GM12878 (cell line): ENCODE measurements at regions not wholly inside any gene's neighbourhood (a gene's known extent, or its start where the extent isn't known, plus 50 kb on each side); places are given as distances from the start of the nearest gene placed in this dataset.

Source experiments
- CBFB ChIP-seq: IDR thresholded peaks from 2 replicates; pipeline ENCODE4 v1.6.1; 2016; ENCODE audit warnings: antibody characterized with exemption, low read depth
- CBX5 ChIP-seq: sonication (generic); IDR thresholded peaks from 2 replicates; pipeline ENCODE4 v1.6.1; 2016; ENCODE audit warnings: low read depth, moderate library complexity, mild to moderate bottlenecking, inconsistent platforms
- CREB1 ChIP-seq: IDR thresholded peaks from 2 replicates; pipeline ENCODE4 v1.6.1; 2012; ENCODE audit warnings: low read depth, mild to moderate bottlenecking, inconsistent platforms
- CREM ChIP-seq: IDR thresholded peaks from 2 replicates; pipeline ENCODE4 v1.6.1; 2014; ENCODE audit warnings: antibody characterized with exemption, low read depth
- CUX1 ChIP-seq: IDR thresholded peaks from 2 replicates; pipeline ENCODE4 v1.6.1; 2012; ENCODE audit warnings: improper control_type of control experiment, low read depth, low read length; ENCODE audit not compliant: insufficient replicate concordance
- EP300 ChIP-seq, 2 experiments: fragments of 150-350 bp in 1 of 2; IDR thresholded peaks; 2 replicates each; pipeline ENCODE4 v1.6.1; 2011 to 2012; ENCODE audit warnings: low read depth in 2 of 2, low read length in 2 of 2, borderline replicate concordance in 1 of 2, improper control_type of control experiment in 1 of 2, inconsistent platforms in 1 of 2; ENCODE audit not compliant: control insufficient read depth in 1 of 2
- GATAD2B ChIP-seq: fragments of 450-650 bp; conservative IDR thresholded peaks from 2 replicates; pipeline ENCODE4 v1.6.1; 2017; ENCODE audit warnings: low read depth, mild to moderate bottlenecking, moderate library complexity
- HDAC6 ChIP-seq: fragments of 200-600 bp; sonication (generic); IDR thresholded peaks from one replicate; pipeline ENCODE4 v1.8.0; 2017; ENCODE audit warnings: antibody characterized with exemption; ENCODE audit not compliant: unreplicated experiment
- IKZF1 ChIP-seq: fragments of 450-650 bp; conservative IDR thresholded peaks from 2 replicates; pipeline ENCODE4 v1.6.1; 2017; ENCODE audit warnings: antibody characterized with exemption, mild to moderate bottlenecking
- MEF2A ChIP-seq: IDR thresholded peaks from 2 replicates; pipeline ENCODE4 v1.6.1; 2011; ENCODE audit warnings: low read depth, mild to moderate bottlenecking, low read length, moderate library complexity; ENCODE audit not compliant: insufficient read depth
- MTA3 ChIP-seq: IDR thresholded peaks from 2 replicates; pipeline ENCODE4 v1.6.1; 2012; ENCODE audit warnings: low read length, inconsistent platforms, borderline replicate concordance
- MYB ChIP-seq: fragments of 150-350 bp; IDR thresholded peaks from 2 replicates; pipeline ENCODE4 v1.6.1; 2014; ENCODE audit warnings: mild to moderate bottlenecking, low read depth, low read length, borderline replicate concordance
- NBN ChIP-seq: fragments of 450-650 bp; IDR thresholded peaks from 2 replicates; pipeline ENCODE4 v1.6.1; 2016
- NFIC ChIP-seq: IDR thresholded peaks from 2 replicates; pipeline ENCODE4 v1.6.1; 2012; ENCODE audit warnings: low read depth, mild to moderate bottlenecking, inconsistent platforms, low read length, moderate library complexity
- NR2C2 ChIP-seq: IDR thresholded peaks from 2 replicates; pipeline ENCODE4 v1.6.1; 2011; ENCODE audit warnings: borderline replicate concordance, low read depth; ENCODE audit not compliant: control insufficient read depth, insufficient read length
- PML ChIP-seq: IDR thresholded peaks from 2 replicates; pipeline ENCODE4 v1.6.1; 2012; ENCODE audit warnings: low read length, inconsistent platforms
- SIX5 ChIP-seq: IDR thresholded peaks from 2 replicates; pipeline ENCODE4 v1.6.1; 2011; ENCODE audit warnings: mild to moderate bottlenecking, low read depth, low read length, moderate library complexity; ENCODE audit not compliant: severe bottlenecking
- SPI1 ChIP-seq: IDR thresholded peaks from 2 replicates; pipeline ENCODE4 v1.6.1; 2011; ENCODE audit warnings: low read depth, mild to moderate bottlenecking, low read length, moderate library complexity, borderline replicate concordance; ENCODE audit not compliant: insufficient read depth
- ZBED1 ChIP-seq: IDR thresholded peaks from 2 replicates; pipeline ENCODE4 v1.6.1; 2016; ENCODE audit warnings: borderline replicate concordance
- TF ChIP-seq, protein P1 (sequence below): IDR thresholded peaks from 2 replicates; pipeline ENCODE4 v1.6.1; 2011; ENCODE audit warnings: borderline replicate concordance, low read depth, mild to moderate bottlenecking, moderate library complexity, low read length; ENCODE audit not compliant: insufficient read depth, poor library complexity, severe bottlenecking
- TF ChIP-seq, protein P2 (sequence below): fragments of 450-650 bp; formaldehyde crosslinking; IDR thresholded peaks from 2 replicates; pipeline ENCODE4 v1.5.0; 2022; ENCODE audit warnings: mild to moderate bottlenecking, missing genetic modification characterization

GRCh38 chr12:116677202-116677661 lies 60.6 kb downstream of the SPRING1 start (continued):
- TF ChIP-seq, protein P1, sequence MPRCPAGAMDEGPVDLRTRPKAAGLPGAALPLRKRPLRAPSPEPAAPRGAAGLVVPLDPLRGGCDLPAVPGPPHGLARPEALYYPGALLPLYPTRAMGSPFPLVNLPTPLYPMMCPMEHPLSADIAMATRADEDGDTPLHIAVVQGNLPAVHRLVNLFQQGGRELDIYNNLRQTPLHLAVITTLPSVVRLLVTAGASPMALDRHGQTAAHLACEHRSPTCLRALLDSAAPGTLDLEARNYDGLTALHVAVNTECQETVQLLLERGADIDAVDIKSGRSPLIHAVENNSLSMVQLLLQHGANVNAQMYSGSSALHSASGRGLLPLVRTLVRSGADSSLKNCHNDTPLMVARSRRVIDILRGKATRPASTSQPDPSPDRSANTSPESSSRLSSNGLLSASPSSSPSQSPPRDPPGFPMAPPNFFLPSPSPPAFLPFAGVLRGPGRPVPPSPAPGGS, result peak; percentile 61
- TF ChIP-seq CREB1 (peak; percentile 97), CUX1 (no peak), MYB (no peak), SIX5 (no peak), PML (no peak), MTA3 (peak; percentile 27; the same call in 1 of the 2 replicates), CREM (peak; percentile 84), MEF2A (peak; percentile 95), NFIC (peak; percentile 92), NR2C2 (no peak), GATAD2B (no peak), SPI1 (peak; percentile 69; the same call in 1 of the 2 replicates), CBFB (peak; percentile 18; the same call in 1 of the 2 replicates), EP300 (IDR thresholded peaks at IDR 0.05; ENCODE audit: borderline replicate concordance in 1 of 2, control insufficient read depth in 1 of 2, low read depth in 2 of 2, low read length in 2 of 2) (peak in 1 of 2 experiments; percentile 57; a peak in 1 of 4 replicates), NBN (0 out of 2 replicates have a peak, but pooled peaks have one; percentile 23), CBX5 (0 out of 2 replicates have a peak, but pooled peaks have one; percentile 32), ZBED1 (peak; percentile 74), HDAC6 (no peak), IKZF1 (peak; percentile 4; the same call in 1 of the 2 replicates)
- TF ChIP-seq, protein P2, sequence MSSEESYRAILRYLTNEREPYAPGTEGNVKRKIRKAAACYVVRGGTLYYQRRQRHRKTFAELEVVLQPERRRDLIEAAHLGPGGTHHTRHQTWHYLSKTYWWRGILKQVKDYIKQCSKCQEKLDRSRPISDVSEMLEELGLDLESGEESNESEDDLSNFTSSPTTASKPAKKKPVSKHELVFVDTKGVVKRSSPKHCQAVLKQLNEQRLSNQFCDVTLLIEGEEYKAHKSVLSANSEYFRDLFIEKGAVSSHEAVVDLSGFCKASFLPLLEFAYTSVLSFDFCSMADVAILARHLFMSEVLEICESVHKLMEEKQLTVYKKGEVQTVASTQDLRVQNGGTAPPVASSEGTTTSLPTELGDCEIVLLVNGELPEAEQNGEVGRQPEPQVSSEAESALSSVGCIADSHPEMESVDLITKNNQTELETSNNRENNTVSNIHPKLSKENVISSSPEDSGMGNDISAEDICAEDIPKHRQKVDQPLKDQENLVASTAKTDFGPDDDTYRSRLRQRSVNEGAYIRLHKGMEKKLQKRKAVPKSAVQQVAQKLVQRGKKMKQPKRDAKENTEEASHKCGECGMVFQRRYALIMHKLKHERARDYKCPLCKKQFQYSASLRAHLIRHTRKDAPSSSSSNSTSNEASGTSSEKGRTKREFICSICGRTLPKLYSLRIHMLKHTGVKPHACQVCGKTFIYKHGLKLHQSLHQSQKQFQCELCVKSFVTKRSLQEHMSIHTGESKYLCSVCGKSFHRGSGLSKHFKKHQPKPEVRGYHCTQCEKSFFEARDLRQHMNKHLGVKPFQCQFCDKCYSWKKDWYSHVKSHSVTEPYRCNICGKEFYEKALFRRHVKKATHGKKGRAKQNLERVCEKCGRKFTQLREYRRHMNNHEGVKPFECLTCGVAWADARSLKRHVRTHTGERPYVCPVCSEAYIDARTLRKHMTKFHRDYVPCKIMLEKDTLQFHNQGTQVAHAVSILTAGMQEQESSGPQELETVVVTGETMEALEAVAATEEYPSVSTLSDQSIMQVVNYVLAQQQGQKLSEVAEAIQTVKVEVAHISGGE (CRISPR knock-in tag), result no peak
